Epithelial cell of esophagus (primary cell): ENCODE measurements at regions not wholly inside any gene's neighbourhood (a gene's known extent, or its start where the extent isn't known, plus 50 kb on each side); places are given as distances from the start of the nearest gene placed in this dataset.

Experiments used
- DNase-seq: peaks from one replicate; pipeline ENCODE4 v3.0.0; 2010; ENCODE audit warnings: low read depth
- H3K4me3 ChIP-seq: 2 replicates; pipeline ENCODE4 v1.5.1; 2011; ENCODE audit warnings: mild to moderate bottlenecking, low read length, control low read depth
- TF ChIP-seq, protein P1 (sequence below): IDR thresholded peaks from 2 replicates; pipeline ENCODE4 v1.5.1; 2011; ENCODE audit warnings: low read depth, mild to moderate bottlenecking, low read length, control low read depth, inconsistent platforms; ENCODE audit not compliant: insufficient read depth; ENCODE audit errors: missing control alignments

DNA sequence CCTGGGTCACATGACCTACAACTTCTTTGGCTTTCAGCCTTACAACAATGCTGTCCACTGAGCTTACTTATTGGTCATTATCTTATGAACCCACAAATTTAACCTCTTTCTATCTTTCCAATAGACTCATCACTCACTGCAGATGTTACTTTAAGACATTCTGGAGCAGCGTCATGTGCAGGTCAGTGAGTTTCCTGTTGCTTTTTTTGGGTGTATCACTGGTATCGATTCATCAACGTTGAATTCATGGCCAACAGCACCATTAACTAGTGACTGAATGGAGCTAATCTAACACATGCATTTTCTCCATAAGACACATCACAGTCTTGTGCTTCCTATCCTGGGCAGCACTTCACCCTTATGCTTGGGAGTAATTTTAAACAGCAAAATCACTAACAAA, 672.6 kb upstream of the CDH18 start:
- TF ChIP-seq, protein P1, sequence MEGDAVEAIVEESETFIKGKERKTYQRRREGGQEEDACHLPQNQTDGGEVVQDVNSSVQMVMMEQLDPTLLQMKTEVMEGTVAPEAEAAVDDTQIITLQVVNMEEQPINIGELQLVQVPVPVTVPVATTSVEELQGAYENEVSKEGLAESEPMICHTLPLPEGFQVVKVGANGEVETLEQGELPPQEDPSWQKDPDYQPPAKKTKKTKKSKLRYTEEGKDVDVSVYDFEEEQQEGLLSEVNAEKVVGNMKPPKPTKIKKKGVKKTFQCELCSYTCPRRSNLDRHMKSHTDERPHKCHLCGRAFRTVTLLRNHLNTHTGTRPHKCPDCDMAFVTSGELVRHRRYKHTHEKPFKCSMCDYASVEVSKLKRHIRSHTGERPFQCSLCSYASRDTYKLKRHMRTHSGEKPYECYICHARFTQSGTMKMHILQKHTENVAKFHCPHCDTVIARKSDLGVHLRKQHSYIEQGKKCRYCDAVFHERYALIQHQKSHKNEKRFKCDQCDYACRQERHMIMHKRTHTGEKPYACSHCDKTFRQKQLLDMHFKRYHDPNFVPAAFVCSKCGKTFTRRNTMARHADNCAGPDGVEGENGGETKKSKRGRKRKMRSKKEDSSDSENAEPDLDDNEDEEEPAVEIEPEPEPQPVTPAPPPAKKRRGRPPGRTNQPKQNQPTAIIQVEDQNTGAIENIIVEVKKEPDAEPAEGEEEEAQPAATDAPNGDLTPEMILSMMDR: no peak
- DNase-seq: no peak
- no peak overlapping the region for H3K4me3 ChIP-seq

DNA sequence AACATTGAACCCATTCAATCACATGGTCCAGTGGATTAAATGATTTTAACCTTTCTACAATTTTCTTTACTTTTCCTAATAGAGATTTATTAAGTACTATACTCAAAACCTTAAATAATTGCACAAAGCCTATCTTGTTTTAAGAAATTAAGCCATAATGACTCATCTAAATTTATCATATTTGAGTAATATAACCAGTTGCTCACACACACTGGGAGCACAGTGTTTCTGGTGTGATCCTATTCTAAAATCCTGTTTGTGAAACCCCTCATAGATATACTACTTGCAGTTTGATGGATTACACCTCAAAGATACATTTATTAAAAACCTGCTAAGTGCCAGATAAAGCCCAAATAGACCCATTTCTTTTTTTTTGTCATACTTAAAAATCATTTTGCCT, 668.3 kb upstream of the CDH18 start:
- TF ChIP-seq, protein P1: no peak
- DNase-seq: peak; percentile 27
- H3K4me3 ChIP-seq: no peak overlapping the region

DNA sequence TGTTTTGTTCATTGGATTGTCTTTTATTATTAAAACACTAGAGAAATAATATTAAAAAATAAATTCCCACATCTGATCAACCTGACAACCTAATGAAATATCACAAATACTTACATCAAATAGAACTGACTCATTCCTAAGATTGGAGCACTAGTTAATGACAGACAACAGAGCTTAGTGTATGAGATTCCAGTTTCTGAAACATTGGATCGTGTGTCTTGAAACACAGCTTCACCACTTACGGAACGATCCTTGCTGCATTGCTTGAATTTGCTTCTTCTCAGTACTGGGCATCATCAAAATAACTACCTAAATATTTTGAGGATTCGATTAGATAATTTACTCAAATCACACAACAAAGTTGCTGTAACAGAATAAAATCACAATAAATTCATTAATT, 667.2 kb upstream of the CDH18 start:
- TF ChIP-seq, protein P1: no peak
- DNase-seq: no peak
- H3K4me3 ChIP-seq: no peak overlapping the region

DNA sequence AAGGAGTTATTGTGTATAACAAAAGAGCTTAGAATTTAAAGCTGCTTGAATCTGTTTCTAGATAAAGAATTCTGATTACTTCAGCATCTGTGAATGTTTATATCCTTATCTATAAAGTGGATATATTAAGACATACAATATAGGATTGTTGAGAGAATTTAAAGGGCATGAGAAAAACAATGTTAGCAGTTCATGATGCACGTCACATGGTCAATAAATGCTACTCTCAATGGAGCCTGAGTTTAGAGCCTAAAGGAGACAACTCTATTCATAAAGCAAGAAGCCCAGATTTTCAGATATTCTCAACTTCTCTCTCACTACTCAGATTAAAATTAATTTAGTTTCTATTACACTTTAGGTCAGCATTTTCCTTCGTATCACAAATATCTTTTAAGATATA, 666.7 kb upstream of the CDH18 start:
- no peak for DNase-seq
- TF ChIP-seq, protein P1: no peak
- H3K4me3 ChIP-seq: no peak overlapping the region

DNA sequence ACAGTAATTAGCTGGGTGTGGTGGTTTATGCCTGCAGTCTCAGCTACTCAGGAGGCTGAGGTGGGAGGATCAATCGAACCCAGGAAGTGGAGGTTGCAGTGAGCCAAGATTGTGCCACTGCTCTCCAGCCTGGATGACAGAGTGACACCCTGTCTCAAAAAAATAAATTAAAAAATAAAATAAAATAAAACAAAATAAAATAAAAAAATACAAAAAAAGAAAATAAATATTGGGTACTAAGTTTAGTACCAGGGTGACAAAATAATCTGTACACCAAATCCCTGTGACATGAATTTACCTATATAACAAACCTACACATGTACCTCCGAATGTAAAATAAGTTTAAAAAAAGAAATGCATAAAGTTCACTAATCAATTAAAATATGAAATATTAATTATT, 666.0 kb upstream of the CDH18 start:
- no peak for DNase-seq
- TF ChIP-seq, protein P1: no peak
- no peak overlapping the region for H3K4me3 ChIP-seq

DNA sequence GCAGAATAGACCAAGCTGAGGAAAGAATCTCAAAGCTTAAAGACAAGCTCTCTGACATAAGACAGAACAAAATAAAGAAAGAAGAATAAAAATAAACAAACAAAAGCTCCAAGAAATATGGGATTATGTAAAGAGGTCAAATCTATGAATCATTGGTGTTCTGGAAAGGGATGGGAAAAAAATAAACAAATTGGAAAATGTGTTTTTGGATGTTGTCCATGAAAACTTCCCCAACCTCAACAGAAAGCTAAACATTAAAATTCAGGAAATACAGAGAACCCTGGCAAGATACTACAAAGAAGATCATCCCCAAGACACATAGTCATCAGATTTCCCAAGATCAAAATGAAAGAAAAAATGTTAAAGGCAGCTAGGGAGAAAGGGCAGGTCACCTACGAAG, 662.0 kb upstream of the CDH18 start:
- no peak for DNase-seq
- no peak overlapping the region for H3K4me3 ChIP-seq
- TF ChIP-seq, protein P1: no peak

DNA sequence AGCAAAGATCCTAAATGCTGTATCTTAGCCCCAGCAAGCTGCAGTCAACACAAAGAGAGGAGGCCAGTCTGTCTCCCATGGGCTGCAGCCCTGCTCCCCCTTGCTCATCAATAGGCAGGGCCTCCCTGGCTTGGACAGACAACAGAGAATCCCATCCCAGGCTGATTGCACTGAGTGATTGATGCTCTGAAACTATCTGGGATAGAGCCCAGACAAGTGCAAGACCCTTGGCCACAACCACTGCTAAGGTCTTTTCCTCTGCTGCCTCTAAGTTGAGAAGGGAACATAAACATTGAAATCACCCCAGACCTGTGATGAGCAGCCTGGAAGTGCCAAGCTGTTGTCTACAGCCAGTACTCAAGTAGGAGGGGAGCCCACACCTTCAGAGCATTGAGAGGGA, 661.0 kb upstream of the CDH18 start:
- no peak overlapping the region for H3K4me3 ChIP-seq
- TF ChIP-seq, protein P1: no peak
- no peak for DNase-seq
